Activated CD4-positive, alpha-beta T cell treated with anti-CD3 and anti-CD28 coated beads for 24 hours (primary cell): ENCODE measurements at regions not wholly inside any gene's neighbourhood (a gene's known extent, or its start where the extent isn't known, plus 50 kb on each side); places are given as distances from the start of the nearest gene placed in this dataset.
A peak's percentile ranks its signal among the peaks of the same experiment; 100 is the strongest.

Experiments
- DNase-seq, 2 donors: peaks; one replicate each; pipeline ENCODE4 v3.0.0-alpha.2; 2020; ENCODE audit warnings: low read depth in 2 of 2

DNA sequence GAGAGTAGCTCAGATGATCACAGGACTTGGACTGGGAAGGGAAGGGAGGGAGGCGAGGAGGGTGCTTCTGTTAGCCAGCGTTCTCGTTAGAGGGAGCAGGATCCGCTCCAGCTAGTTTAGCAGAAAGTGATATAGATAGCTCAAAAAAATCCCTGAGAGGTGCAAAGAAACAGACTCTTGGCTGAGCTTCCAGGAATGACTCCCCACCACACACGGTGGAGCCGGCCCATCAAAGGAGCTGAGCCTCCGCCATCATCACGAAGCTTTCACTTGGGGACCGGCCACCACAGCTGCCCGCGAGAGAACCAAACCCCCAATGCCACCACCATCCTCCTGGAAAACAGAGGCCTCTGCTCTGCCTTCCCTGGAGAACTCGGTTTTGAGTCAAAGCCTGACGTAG is 124.6 kb upstream of the BCL2L14 start:
- DNase-seq, result no peak

DNA sequence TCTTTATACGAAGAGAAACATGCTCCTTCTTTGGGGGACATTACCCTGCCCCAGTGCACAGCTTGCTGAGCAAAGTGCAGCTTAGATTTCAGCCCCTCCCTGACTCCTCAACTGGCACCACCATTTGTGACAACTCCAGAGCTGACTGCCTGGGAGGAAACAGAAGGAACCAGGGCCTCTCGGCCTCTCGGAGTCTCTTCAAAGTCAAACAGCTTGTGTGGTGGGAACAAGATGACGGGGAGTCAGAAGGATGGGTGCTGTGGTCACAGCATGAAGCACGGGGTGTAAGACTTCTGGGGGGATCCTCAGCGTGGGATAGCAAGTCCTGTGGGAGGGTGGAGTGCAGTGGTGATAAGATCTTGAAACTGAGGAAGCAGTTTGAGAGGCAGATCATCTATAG is 123.5 kb upstream of the BCL2L14 start:
- DNase-seq, result no peak

DNA sequence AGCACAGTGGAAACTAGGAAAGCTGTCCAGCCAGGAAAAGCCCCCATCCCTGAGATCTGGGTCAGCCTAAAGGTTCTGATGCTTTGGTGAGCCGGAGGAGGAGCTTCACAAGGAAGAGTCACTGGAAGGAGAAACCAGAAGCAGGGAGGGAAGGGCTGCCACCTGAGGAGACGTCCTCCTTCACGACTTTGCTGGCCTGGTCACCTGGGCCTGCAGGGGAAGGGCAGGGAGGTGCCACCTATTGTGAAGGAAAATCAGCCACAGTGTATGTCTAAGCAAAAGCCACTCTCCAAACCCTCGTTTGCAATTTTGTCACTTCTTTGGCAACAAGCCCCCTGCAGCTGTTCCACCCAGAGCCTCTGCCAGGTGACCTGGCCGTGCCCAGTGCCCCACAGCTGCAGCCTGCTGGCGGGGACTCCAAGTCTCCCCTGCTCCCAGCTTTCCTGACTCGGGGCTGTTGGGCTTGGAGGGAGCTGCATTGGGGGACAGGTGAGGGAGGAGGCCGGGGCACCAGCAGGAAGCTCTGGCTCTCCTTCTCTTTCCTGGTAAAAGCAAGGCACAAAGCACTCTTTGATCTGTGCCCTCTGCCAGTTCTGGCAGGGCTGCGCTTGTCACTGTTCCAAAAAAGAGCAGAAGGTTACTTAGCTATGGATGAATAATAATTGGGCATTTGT is 120.9 kb upstream of the BCL2L14 start:
- DNase-seq, result no peak

DNA sequence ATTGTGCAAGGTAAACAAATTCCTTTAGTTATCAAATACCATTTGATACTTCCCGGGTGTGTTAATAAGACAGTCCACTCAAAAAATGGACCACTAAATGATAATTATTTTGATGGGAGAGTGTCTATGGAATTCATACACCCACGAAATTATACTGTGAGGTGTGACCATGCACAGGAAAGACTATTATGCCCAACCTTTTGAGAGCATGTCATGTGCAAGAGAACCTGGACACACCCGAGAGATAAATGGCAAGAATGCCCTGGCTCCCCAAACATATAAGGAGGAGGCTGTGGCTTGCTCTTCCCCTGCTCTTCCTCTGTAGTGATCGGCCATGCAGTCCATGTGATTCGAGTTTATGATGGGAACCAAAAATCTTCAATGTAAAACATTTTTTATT is 119.5 kb upstream of the BCL2L14 start:
- DNase-seq, result no peak

DNA sequence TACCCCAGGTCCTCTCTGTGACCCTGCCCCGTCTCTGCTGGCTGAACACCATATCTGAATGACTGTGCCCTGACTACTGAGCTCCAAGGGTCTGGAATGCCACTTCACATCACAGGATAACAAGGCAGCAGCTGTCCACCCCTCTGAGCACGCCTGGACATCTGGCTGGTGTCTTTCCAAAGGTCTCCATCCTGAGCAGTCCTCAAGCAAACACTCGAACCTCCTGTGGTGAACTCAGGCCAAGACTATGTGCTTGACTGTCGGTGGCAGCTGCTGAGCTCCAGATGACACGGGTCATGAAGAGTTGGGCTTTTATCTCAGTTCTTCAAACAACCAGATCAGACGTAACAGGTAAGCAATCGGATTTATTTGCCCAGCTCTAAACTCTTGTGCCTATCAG is 117.2 kb upstream of the BCL2L14 start:
- no peak for DNase-seq

DNA sequence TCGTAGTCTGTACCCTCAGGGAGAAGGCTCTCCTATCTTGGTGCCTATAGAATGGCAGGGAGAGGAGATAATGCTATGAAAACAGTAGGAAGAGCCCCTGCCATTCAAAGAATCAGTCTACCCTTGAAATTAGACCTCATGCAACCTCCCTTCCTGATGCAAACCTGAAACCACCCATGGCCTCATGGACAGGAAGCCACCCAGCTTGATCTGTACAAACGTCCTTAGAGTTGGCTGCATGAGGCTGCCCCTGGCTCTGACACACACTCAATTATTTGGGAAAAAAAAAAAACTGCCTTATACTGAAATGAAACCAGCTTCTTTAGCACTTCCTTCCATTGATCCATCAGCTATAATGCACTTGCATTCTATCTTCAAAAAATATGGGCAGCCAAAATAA is 116.6 kb upstream of the BCL2L14 start:
- no peak for DNase-seq

DNA sequence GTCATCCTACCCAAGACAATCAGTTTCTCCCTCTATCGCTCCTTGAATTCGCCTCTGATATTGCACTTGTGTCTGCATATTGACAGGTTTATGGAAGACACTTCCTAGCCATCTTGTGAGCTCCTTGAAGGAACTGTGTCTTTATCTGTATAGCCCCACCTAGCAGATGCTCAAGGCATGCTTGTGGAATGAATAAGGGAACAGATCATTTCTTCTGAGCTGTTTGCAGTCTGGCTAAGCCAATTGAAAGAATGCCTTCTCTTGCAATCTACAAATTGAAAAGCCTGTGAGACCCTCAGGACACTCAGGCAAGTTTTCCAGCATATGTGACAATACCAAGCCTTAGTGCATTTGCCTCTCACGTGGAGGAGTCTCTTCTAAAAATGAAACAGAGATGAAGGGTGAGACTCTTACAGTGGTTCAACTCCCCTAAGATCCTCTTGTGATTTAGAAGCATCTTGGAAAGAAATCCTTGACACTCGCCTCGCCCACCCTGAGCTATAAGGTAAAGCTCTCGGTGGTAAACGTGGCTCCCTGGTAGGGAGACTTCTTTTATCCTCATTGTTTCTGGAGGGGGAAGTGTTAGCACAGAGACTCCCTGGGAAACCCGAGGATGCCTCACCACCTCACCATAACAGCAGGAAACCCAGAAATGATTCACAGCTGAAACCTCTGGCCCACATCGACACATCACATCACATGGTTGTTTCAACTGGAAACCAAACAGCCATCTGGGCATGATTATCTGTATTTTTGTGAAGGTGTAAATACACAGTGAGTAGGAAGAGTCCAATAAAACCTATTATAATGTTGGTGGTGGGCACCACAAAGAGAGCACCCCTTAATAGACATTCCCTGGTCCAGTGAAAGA is 112.3 kb upstream of the BCL2L14 start:
- DNase-seq, result peak; percentile 35 to 48

DNA sequence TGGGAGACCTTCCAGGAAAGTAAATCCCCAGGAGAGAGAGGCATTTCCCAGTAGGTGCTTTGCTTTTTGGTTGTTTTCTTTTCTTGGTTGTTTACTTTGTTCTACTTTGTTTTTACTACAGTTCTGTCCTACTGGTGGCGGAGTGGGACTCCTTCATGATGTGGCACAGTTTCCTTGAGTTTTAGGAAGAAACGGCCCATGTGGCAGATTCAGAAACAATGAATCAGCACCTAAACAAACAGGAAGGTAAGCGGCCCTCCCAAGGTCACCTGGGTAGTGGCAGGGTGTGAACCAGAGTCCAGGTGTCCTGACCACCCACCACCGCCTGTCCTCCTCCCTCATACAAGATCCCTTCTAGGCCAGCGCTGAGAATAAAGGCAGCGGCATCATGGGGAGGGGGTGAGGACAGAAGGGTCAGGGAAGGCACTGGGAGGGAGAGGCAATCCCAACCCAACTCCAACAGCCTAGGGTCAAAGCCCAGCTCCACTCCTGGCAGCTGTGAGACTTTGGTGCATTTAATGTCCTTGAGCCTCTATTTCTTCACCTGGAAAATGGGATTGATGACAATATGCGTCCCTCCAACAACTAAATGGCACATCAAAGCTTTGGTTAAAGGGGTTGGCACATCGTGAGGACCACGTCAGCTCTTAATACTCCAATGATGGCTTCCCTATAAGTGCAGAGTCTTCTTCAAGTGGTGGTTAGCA is 111.5 kb upstream of the BCL2L14 start:
- DNase-seq, result no peak

DNA sequence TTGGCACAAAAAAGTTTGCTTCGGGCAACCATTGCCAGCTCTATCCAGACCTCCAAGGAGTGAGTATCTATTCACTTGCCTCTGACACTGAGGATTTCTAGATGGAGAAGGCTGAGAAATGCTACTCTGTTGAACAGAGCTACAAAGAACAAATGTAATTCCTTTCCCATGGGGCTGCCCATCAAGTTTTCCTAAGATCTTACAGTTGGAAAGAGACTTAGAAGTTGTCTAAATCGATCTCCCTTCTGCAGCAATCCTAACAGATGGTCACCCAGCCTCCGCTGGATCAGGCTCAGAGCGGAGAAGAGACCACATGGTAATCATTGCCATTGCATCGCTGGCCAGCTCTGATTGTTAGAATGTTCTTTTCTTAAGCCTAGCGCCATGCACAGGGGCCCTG is 110.1 kb upstream of the BCL2L14 start:
- DNase-seq, result no peak

DNA sequence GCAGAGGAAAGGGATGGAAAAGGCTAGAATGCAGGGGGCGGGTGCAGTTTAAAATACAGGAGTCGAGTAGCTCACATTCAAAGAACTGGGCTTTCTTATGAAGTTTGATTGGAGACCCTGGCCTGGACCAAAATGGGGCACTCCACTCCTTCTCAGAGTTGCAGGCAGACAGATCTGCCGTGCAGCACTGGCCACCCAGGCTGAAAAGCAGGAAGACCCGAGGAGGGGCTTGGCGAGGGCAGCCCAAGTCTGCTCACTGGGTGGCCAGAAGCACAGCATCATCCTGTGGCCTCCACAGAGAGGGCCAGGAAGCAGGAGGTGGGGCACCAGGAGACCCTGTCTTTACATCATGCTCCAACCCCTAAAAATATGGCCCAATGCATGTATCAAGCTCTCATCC is 109.1 kb upstream of the BCL2L14 start:
- no peak for DNase-seq

DNA sequence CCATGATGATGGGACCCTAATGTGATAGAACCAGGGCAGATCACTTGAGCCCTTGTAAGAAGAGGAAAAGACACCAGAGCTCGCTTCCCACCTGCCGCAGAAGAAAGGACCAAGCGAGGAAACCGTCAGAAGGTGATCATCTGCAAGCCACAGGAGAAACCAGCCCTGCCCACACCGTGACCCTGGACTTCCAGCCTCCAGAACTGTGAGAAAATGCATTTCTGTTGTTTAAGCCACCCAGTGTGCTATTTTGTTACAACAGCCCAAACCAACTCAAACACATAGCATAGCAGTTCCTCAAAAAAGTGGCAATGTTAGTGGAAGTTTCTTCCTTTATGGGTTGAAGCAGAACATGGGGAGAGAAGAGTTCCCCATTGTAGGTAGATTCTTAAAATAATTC is 107.9 kb upstream of the BCL2L14 start:
- no peak for DNase-seq

DNA sequence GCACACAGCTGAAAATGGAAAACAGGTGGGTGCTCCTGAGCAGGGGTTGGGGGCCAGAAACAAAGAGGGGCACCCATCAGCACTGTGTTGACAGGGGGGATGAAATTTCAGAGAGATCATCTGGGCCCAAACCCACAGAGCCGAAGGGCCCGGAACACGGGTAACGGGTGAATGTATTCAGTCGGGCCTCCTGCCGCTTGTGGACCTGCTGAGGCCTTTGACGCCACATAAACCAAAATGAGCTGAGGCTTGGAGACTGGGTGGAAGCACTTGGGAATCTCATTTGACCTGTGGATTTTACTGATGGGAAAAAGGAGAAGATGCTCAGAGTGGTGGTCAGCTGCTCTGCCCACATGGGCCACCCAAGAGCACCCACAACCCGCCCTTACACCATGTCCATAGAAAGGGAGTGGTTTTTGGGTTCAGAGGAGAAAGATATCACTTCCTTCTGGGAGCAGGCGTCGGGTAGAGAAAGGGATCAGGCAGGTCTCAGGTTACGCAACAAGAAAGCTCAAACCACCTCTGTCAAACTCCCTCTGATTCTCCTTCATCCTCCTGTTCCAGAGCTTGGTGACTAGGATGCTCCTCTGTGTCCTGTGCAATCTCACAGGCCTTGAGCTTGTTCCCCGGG is 106.8 kb upstream of the BCL2L14 start:
- no peak for DNase-seq

DNA sequence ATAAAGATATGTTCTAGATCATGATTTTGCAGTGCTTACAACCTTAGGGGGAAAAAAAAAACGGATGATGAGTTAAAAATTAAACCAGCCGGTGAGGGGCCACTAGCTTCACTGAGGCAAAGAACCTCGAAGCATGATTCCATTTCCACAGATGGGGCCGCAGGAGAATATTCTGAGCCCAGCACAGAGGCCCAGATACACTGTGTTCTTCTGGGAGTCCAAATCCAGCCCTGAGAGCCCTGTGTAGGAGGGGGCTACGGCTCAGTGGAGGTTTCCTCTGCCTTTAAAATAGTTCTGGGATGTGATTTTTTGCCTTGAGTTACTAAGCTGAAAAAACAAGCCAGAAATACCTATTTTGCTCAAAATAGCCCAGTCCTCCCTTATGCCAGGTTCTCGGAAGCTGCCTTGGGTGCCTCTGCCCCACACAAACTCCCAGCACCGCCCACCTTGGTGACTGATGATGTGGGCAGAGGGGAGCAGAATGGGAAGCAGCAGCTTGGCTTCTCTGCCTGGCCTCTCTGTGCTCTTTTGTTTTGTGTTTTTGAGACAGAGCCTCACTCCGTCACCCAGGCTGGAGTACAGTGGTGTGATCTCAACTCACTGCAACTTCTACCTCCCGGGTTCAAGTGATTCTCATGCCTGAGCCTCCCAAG is 105.4 kb upstream of the BCL2L14 start:
- DNase-seq, result no peak

DNA sequence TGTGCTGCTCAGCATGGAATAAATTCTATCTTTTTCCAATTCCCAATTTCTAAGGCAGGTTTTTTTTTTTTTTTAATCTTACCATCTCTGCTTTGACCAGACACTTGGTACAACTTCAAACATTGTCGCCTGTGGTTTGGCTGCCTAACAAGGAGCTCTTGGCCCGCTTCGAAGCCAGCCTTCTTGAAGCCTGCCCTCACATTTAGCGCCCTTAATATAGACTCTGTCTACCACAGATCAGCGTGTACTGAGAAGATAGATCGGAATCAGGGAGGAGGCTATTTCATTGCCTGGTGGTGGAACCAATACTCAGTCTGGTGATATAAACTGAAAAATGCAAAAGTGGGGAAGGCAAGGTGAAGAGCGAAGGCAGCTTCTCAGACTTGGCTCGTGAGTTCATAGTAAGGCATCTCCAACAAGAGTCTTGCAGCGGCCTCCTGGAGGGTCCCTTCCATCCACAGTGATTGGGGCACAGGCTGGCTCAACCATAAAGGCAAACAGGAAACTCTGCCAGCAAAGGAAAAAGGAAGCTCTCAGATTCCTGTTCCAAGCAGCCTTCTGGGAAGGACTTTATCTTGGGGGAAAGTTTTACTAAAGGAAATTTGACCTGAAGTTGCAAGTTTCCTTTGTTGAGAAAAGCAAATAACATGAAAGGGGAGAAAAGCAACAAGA is 103.2 kb upstream of the BCL2L14 start:
- DNase-seq, result no peak

DNA sequence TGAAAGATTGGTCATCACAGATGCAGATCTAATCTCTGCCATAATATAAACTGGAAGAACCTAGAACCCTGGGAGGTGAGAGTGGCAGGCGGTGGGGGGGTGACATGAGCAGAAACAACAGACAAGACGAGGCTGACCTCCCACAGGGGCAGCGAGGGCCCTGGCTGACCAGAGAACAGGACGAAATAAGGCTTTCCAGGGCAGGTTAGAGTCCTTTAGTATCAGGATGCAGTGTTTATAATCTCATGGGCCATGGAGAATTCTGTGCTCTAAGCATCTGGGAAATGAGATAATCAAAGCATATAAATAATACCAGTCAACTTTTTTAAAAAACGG is 102.7 kb upstream of the BCL2L14 start:
- DNase-seq, result no peak

DNA sequence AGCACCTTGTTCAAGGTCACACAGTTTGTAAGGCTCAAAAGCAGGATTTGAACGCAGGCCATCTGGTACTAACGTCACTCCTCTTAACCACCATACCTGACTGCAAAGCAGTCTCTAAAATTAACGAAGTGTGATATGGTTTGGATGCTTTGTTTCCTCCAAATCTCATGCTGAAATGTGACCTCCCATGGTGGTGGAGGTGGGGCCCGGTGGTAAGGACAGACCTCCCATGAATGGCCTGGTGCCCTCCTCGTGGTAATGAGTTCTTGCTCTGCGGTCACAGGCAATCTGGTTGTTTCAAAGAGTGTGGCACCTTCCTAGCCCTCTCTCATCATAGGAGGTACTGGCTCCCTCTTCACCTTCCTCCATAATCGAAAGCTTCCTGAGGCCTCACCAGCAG is 102.2 kb upstream of the BCL2L14 start:
- DNase-seq, result no peak

DNA sequence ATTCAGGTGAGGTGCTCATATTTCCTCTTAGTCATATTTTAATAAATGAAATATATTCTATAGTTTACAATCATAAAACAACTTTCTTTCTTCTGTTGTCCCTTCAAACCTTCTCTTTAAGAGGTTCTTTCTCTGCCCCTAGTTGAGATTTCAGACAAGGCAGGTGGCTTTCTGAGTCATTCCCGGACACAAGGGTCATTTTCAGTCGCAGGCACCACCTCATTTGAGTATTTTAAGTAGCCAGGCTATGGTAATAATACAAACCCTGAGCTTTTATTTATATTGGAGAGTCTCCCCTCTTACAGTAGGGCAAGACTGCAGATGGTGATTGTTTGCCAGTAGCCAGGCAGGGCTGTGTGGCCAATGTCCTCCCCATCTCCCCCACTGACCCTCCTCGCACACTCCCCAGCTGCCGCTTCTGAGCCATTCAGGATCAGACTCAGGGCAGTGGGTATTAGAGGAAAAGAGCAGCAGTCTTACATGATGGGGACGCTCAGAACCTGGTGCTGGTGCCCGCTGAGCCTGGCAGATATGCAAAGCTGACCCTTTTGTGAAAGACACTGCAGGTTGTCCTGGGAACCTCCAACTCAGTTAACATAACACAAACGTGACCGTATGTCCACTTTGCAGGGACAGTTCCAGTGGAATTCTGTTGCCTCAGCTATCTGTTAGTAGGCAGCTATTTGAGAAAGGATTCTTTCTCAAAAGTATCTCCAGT is 101.1 kb upstream of the BCL2L14 start:
- no peak for DNase-seq

DNA sequence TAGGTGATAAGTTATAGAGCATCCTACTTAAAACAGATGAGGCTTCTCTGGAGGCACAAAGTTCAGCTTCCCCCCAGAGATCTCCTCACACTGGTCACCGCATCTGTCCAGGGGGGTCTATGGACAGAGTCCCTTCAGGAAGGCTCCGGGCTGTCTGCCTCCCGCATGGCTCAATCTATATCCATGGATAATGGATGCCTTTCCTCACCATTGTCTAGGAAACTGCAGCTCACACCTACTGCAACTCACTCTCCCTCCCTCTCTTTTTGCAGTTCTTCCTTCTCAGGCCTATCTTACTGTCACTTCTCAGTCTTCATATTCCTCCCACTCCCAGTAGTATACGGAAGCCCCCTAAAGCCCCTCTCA is 100.6 kb upstream of the BCL2L14 start:
- DNase-seq, result no peak

DNA sequence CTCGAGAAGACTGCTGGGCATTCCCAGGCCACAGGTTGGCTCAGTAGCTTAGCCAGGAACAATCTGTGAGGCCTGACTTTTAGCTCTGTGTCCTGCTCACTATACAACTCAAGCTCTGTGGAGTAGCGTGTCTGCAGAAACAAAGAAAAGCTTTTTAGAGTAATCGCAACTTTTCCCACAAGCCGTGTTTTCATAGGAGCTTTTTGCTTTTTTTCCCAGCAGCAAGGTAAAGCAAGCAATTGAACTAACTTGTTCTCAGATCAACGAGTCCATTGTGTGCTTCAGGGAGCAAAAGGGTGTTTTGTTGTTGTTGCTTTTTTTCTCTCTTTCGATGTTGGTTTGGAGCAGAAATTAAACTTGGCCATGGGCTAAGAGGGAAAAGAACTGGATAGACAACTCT is 97.3 kb upstream of the BCL2L14 start:
- DNase-seq, result no peak

DNA sequence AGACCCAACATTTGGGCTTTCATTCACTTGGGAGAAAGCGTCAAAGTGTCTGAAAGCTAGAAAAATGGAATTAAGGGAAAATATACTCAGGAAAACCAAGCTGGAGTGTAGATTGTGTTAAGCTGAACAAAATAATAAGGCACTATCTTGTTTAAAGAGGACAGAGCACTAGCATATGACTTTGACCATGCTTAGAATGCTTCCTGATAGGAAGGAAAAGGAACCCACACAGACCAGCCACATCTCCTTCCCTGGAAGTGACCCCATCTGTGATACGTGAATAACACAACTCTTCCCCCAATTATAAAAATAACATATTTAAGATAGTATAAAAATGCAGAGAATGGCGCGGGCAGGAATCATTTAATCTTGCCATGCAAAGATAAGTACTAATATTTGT is 94.7 kb upstream of the BCL2L14 start:
- DNase-seq, result no peak
